HL-60 (cell line): ENCODE measurements at regions not wholly inside any gene's neighbourhood (a gene's known extent, or its start where the extent isn't known, plus 50 kb on each side); places are given as distances from the start of the nearest gene placed in this dataset.

Experiments used
- POLR2AphosphoS5 ChIP-seq: IDR thresholded peaks from 2 replicates; pipeline ENCODE4 v1.6.1; 2012; ENCODE audit warnings: low read depth
- TF ChIP-seq, protein P1 (sequence below): IDR thresholded peaks from one replicate; pipeline ENCODE4 v1.5.1; 2011; ENCODE audit warnings: low read length, control low read depth, inconsistent platforms; ENCODE audit not compliant: insufficient read depth

DNA sequence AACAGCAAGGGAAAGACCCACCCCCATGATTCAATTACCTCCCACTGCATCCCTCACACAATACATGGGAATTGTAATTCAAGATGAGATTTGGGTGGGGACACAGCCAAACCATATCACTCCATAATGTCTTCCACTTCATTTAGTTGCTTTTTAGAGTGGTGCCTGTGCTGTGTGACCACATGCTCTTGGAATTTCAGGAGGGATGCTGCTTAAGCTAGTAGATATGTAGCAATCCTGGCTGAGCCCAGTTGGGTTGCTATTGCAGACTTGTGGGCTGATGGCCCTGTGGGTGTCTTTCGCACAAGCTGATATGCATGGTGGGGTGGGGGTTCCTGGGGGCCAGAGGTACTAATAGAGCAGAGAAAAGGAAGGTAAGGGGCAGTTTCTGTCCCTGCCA, 160.4 kb upstream of the SYT6 start:
- TF ChIP-seq, protein P1, sequence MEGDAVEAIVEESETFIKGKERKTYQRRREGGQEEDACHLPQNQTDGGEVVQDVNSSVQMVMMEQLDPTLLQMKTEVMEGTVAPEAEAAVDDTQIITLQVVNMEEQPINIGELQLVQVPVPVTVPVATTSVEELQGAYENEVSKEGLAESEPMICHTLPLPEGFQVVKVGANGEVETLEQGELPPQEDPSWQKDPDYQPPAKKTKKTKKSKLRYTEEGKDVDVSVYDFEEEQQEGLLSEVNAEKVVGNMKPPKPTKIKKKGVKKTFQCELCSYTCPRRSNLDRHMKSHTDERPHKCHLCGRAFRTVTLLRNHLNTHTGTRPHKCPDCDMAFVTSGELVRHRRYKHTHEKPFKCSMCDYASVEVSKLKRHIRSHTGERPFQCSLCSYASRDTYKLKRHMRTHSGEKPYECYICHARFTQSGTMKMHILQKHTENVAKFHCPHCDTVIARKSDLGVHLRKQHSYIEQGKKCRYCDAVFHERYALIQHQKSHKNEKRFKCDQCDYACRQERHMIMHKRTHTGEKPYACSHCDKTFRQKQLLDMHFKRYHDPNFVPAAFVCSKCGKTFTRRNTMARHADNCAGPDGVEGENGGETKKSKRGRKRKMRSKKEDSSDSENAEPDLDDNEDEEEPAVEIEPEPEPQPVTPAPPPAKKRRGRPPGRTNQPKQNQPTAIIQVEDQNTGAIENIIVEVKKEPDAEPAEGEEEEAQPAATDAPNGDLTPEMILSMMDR: no peak
- no peak for TF ChIP-seq POLR2AphosphoS5
